ENCODE measurements at regions not wholly inside any gene's neighbourhood (a gene's known extent, or its start where the extent isn't known, plus 50 kb on each side); places are given as distances from the start of the nearest gene placed in this dataset.

DNA sequence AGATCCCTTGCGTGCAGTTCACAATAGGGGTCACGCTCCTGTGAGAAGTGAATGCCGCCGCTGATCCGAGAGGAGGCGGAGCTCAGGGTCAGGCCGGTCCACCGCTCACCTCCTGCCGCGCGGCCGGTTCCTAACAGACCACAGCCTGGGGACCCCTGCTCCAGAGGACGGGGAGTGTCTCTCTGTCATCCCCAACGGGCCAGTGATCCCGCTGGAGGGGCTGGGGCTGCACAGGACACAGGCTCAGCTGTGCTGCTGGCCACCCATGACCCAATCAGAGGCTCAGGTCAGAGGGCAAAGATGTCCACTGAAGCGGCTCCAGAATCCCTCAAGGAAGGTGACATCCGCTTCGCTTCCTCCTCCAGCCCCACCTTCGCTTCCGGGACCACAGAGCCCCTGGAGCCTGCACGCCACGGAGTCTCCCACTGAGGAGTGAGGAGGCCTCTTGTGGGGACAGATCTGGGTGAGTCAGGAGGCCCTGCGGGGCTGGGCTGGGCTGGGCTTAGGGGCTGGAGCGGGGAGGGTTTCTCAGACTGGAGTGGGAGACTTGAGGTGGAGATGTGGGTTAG lies 115.4 kb downstream of the METRNL start:
- no peaks in the 10 kb centered on the region for H3K9me1 ChIP-seq (replicated peaks; ENCODE audit: control insufficient read depth, extremely low read depth, insufficient read depth, low read length)
- H4K20me1 ChIP-seq (replicated peaks; ENCODE audit: control insufficient read depth, extremely low read depth, insufficient read depth, low read length): no peaks in the 10 kb centered on the region
- intact Hi-C loops (cut with micrococcal nuclease) (no loop called here), dilution Hi-C loops (cut with MboI; ENCODE audit: extremely low pct_ligation_motif_present, low sequenced_read_pairs) (no loop called here)
- ChIA-PET POLR2A (no interaction called here), CTCF (interaction anchor here (1.1 kb wide), 1 partner anchor 9 kb away, joined by 3 read pairs; no protein-coding TSS in a partner anchor)
- H3K9ac ChIP-seq (replicated peaks; ENCODE audit: extremely low read depth, insufficient read depth, low read length): no peak overlapping the region
- H3K79me2 ChIP-seq (ENCODE audit: control insufficient read depth, insufficient read depth, low read length): no peaks in the 10 kb centered on the region
- H3K4me3 ChIP-seq (replicated peaks in 1 of 3; ENCODE audit: insufficient read depth in 1 of 3, low read depth in 1 of 3, low read length in 3 of 3): no peak overlapping the region
- H3K9me3 ChIP-seq (replicated peaks; ENCODE audit: control insufficient read depth, insufficient read depth, low read length): no peaks in the 10 kb centered on the region
- H3K36me3 ChIP-seq (ENCODE audit: control insufficient read depth in 2 of 2, extremely low read depth in 1 of 2, insufficient read depth in 2 of 2, low read length in 2 of 2): no peaks in the 10 kb centered on the region
- no peak overlapping the region for H3K4me2 ChIP-seq (ENCODE audit: insufficient read depth, low read length)
- H3K4me1 ChIP-seq (ENCODE audit: control insufficient read depth, extremely low read depth, insufficient read depth, low read length): no peaks in the 10 kb centered on the region
- H2AFZ ChIP-seq (ENCODE audit: low read depth, low read length): no peak overlapping the region
- no peak overlapping the region for H3K27ac ChIP-seq (ENCODE audit: insufficient read depth, low read depth, low read length)
- DNase-seq (ENCODE audit: low read depth, low spot score) (no peak), FAIRE-seq (no peak)
- H3K27me3 ChIP-seq (ENCODE audit: control insufficient read depth in 2 of 2, insufficient read depth in 2 of 2, low read length in 2 of 2): no peaks in the 10 kb centered on the region
- no TSS peak for BruUV-seq (replicated peaks)
- TF ChIP-seq JUN (IDR thresholded peaks at IDR 0.05; ENCODE audit: borderline replicate concordance, insufficient read depth, insufficient read length, low read depth) (no peak), FOS (IDR thresholded peaks at IDR 0.05; ENCODE audit: borderline replicate concordance, insufficient read depth, low read length) (no peak), POLR2A (IDR thresholded peaks at IDR 0.05; ENCODE audit: low read depth, low read length) (no peak), GATA2 (IDR thresholded peaks at IDR 0.05; ENCODE audit: insufficient read depth, insufficient read length, low read depth, low read length) (no peak), MYC (IDR thresholded peaks at IDR 0.05; ENCODE audit: low read depth, low read length) (no peak), POLR2AphosphoS5 (IDR thresholded peaks at IDR 0.05; ENCODE audit: insufficient read depth, low read depth, low read length) (no peak), EZH2 (IDR thresholded peaks at IDR 0.05; ENCODE audit: borderline replicate concordance, low read depth, low read length, severe bottlenecking) (no peak)
- TF ChIP-seq, protein P1, sequence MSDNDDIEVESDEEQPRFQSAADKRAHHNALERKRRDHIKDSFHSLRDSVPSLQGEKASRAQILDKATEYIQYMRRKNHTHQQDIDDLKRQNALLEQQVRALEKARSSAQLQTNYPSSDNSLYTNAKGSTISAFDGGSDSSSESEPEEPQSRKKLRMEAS (IDR thresholded peaks at IDR 0.05; ENCODE audit: insufficient read depth, insufficient read length): no peak
- TF ChIP-seq, protein P2, sequence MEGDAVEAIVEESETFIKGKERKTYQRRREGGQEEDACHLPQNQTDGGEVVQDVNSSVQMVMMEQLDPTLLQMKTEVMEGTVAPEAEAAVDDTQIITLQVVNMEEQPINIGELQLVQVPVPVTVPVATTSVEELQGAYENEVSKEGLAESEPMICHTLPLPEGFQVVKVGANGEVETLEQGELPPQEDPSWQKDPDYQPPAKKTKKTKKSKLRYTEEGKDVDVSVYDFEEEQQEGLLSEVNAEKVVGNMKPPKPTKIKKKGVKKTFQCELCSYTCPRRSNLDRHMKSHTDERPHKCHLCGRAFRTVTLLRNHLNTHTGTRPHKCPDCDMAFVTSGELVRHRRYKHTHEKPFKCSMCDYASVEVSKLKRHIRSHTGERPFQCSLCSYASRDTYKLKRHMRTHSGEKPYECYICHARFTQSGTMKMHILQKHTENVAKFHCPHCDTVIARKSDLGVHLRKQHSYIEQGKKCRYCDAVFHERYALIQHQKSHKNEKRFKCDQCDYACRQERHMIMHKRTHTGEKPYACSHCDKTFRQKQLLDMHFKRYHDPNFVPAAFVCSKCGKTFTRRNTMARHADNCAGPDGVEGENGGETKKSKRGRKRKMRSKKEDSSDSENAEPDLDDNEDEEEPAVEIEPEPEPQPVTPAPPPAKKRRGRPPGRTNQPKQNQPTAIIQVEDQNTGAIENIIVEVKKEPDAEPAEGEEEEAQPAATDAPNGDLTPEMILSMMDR (IDR thresholded peaks at IDR 0.05; ENCODE audit: extremely low read depth in 1 of 2, insufficient read depth in 1 of 2, low read depth in 1 of 2, low read length in 2 of 2): no peak
